DMS53 treated with DMSO at 0.1 percent for 48 hours (cell line): ENCODE measurements at regions not wholly inside any gene's neighbourhood (a gene's known extent, or its start where the extent isn't known, plus 50 kb on each side); places are given as distances from the start of the nearest gene placed in this dataset.
"Not testable (repeated sequence)": the region's sequence is repeated elsewhere in the genome, so short reads cannot be mapped to it uniquely, and the experiment has no call there.

Experiments used
- DNase-seq: peaks from one replicate; lab custom pipeline; 2025; ENCODE audit not compliant: unreplicated experiment; lab: John Stamatoyannopoulos, UW

DNA sequence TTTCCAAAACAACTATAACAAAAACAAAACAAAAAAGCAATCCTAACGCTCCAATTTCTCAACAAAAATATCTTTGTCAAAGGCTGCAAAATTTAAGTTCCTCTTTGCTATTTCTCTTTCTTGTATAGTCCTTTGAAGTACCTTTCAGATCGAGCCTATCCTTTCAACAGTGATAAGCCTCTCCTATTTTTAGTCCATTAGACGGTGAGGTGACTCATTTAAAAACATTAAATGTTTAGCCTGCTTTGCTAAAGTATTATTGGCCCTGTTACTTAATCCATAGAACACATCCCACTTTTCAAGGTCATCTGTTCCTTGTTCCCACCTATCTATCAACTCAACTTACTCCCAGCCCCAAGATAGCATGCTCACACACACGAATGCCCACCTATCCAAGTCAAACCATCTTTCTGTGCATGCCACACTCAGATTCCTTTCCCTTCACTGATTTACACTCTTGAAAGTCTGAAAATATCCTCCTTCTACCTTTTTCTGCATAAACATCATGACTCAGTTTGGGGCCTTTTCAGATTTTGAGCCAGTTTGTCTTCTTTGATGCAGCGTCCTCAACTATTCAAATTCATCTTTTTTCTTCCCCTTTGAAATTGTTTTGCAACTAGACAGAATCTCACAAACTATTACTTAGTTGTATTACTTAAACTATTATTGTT is 224.9 kb upstream of the TMEM229A start:
- DNase-seq = no peak

DNA sequence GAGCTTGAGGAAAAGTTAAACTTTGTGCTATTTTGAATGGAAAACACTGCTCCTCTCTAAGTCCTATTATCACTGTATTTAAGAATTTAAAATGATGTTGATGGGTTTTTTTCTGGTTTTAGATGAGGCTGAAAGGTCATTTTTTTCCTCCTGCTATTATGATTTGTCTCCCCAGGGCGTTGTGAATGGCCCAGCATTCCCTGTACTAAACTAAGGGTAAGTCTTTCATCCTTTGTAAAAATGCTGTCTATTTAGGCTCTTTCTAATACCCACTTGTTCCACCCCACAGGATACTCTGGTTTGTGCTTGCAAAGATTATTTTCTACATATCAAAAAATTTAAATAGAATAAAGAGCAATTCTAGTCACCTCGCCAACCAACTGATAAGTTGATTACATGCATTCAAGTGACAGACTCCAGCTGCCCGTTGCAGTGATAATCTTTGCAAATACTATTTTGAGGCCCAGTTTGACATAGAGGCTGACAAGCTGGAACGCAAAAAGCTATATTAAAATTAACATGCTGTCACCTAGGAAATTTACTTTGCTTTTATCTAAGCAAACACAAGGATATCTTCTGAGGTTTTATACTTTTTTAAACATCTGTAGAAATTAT is 222.3 kb upstream of the TMEM229A start:
- no peak for DNase-seq

DNA sequence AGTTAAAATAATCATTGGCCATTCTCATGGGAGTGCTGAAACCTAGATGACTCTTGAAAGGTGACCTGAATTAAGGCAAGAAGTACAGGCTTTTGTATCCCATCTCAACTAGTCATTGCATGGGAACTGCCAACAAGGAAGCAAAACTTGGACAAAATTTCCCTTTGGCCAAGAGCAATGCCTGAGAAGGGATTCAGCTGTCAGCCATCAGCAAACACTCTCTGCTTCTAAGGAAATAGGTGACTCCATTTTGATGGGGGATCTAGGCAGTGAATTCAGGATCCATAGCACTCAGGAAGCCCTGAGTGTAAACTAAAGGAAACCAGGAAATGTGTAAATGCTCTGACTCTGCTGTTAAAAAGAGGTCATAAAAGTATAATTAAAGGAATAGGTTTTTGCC is 221.5 kb upstream of the TMEM229A start:
- DNase-seq = no peak

DNA sequence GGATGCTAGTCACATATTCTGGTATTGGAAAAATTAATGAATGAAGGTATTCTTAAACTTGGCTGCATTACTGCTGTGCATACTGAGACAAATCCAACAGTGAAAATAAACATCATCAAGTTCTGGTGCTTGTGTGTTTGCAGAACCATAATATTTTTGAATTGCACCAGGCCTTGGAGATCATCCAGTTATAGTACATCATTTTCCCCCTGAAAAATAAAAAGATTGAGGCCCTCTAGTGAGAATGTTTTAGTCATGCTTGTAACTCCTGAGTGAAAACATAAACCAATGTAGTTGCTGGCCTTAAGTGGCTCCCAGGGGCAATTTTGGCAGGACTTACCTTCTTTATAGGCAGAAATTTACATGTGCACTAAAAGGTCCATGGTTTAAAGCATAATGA is 218.8 kb upstream of the TMEM229A start:
- DNase-seq = no peak

DNA sequence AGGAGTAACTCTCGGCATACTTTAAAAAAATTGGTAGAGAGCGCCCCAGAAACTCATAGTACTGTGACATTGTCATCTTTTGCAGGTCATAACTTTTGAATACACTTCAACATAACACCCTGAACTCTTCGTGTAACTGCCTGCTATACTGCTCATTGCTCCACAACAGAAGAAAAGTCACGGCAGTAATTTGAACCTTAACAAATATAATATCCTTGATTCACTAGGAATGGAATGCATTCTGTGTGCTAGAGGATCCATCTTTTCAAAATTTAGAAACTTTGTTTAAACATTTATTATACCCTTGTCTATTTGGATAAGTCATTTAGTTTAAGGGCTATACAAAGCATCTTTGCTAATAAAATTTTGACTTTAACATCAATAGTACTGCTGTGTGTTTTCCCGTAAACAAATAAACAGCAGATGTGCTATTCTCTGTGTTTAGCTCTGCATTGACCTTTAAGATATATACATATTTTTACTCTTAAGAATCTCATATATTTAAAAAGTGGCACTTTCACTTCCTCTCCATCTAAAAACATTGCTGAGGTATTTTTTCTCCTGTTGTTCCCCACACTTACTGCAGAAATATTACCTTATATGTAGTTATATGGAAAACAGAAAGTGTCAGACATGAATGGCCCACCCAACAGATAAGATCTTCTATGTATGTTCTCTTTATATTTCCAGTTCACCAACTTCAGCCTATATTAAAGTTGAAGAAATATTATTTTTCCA is 217.6 kb upstream of the TMEM229A start:
- DNase-seq = no peak

DNA sequence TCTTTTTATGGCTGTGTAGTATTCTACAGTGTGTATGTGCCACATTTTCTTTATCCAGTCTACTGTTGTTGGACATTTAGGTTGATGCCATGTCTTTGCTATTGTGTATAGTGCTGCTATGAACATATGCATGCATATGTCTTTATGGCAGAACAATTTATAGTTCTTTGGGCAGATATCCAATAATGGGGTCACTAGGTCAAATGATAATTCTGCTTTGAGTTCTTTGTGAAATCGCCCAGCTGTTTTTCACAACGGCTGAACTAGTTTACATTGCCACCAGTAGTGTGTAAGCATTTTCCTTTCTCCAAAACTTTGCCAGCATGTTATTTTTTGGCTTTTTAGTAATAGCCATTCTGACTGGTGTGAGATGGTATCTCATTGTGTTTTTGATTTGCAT is 214.8 kb upstream of the TMEM229A start:
- no peak for DNase-seq

DNA sequence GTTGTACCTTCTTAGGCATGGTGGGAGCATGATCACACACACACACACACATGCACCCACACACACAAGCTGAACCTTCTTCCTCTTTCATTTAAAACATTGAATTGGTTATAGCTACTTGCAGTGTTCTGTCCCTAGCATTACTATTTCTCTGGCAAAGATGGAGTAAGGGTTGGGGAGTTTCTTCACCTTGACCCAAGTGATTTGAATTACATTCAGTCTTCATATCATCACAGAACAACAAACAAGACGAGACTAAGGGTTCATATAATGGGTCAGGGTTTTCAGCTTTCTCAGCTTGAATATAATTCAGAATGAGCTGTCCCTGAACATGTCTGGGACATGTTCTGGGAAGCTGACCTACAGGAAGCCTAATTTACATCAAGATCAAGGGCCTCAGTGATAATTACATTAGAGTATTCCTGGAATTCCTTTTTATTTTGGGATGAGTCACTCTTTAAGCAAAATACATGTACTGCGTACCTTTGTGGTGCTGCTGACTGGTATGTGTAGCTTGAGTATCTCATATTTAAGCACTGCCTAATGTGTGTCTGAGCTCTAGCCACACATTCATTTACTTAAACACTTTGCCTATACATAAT is 213.5 kb upstream of the TMEM229A start:
- DNase-seq = no peak

DNA sequence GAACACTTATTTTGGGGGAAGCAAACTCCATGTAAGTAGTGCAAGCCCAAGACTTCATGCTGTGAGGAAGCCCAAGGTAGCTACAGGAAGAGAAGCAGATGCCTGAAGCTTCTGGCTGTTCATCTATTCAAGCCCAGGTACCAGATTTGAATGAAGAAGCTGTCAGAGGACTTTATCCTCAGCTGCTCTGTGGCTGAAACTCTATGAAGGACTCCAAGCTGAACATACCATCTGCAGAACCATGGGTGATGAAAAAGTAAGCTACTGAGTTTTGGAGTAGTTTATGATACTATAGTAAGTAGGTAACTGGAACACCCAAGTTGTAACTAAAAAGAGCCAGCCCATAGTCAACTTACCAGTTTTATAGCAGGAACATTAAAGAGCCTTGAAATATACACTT is 211.6 kb upstream of the TMEM229A start:
- DNase-seq = not testable (repeated sequence)

DNA sequence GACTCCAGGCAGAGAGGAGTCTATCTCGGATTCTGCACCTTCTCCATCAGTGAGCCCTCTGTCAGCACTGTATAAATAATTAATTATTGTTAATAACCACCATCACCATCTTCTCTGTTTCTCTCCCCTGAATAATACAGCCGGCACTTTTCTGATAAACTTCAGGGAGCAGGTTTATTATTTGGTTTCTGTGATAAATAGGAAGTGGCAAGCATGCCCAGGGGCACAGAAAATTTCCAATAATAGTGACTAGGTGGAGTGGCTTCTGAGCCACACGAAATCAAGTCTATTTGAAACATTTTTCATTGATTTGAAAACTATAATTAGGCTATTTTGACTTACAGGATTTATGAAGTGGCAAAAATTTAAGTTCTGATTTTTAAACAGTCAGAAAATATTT is 186.8 kb upstream of the TMEM229A start:
- no peak for DNase-seq

DNA sequence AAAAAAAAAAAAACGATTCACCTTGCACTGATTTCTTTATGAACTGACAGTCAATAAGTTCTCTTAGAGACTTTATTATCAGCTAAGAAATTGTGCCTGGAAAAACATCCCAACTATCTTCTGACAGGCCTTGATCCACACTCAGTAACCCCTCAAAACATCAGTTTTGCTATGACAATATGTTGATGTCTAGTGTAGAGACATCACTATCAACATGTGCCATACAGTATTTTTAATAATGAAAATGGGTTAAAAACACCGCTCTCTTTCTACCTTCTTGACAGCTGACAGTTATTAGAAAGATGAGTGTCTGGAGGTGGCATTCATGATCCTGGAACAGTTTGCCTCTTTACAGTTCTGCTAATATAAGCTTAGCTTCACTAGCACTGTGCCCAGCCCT is 175.8 kb upstream of the TMEM229A start:
- DNase-seq = no peak

DNA sequence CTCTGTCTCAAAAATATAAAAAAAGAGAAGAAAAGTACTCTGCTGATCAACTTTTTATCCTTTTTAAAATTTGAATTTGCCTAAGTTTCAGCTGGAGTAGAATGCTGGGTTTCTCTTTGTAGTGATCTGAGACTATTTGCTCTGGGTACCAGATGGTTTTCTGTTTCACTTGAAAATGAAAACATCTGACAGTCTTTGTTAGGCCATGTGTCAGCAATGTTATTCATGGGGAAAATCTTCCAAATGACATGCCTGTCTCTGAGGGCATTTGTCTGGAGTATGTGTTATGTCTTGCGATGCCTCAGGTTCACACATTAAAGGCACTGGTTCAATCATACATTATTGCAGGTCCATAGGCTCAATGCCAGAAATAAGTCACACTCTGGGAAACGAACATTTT is 175.3 kb upstream of the TMEM229A start:
- no peak for DNase-seq

DNA sequence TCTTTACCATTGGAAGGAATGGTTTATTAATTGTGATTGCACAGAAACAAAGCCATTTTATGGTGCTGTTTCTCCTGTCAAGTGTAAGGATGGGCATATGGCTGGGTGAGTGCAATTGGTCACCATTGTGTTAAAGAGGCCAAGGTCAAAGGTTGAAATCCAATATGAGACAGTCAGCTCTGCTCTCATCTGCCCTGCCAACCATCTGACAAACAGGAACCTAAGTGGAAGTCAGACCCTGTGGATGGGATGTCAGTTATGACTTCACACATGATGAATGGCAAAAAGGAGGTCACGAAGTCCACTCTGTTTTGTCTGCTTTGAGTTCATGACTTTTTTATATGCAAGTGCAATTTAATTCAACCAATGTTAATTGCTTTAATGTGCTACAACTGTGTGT is 172.7 kb upstream of the TMEM229A start:
- peak; percentile 14 for DNase-seq

DNA sequence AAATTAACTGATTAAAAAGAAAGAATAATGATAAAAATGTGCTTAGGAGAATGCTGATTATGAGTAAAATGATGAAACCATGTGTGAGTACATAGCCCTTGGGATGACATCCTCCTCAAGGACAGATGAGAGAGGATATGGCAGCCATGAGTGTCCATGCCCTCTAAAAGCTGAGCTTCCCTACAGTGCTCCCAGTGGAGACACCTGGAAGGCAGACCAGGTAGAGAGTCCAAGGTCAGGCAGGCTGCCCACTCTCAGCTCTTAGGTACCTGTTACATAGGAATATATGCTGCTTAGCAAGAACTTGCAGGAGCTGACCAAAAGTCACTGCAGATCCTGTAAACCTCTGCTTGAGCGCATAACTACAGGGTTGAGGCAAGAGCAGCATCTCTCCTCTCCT is 169.7 kb upstream of the TMEM229A start:
- no peak for DNase-seq

DNA sequence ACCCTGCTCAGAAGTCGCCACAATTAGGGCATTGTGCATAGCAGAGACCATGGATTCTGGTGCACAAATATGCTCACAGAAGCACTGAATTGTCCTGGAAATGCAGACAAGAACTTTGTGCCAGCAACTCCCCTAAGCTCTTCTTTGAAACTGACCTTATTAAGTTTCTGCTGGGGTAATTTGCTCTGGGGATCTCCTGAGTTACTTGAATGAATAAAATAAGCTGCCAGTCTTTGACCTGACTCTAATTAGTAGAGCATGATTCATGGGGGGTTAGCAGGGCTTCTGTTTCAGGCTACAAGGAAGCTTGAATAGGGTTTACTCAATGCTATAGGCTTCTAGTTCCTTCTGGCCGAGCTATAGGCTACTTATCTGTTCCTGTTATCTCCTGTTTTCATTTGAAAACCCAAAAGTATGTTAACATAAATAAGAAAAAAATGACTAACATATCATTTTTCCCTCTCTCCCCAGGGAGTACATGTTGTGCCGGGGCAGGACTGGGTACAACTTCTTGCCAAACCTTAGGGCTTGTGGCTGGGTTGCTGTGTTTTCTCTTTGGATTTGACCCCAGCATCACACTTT is 169.0 kb upstream of the TMEM229A start:
- DNase-seq = no peak

DNA sequence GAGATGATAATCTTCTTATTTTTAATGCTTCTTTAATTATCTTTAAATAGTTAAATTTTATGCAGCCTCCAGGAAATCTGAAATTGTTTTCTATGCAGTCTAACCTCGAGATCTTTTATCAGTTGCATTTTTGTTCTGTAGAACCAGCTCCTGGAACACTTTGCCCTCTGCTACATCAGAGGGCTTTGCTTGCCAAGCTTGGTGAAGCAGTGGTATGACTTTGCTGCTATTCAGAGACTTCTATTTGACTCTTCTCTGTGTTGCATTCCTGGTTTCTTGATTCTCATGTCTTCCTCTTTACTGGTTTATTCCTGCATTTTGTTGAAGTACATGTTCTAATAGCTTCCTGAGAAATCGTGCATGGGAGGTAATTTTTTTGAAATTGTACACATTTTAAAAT is 163.7 kb upstream of the TMEM229A start:
- no peak for DNase-seq

DNA sequence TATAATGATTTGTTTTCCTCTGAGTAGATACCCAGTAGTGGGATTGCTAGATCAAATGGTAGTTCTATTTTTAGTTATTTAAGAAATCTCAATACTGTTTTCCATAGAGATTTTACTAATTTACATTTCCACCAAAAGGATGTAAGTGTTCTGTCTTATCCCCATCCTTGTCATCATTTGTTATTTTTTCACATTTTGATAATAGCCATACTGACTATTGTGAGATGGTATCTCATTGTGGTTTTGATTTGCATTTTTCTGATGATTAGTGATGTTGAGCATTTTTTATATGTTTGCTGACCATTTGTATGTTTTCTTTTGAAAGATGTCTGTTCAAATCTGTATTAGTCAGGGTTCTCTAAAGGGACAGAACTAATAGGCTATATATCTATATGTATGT is 160.0 kb upstream of the TMEM229A start:
- DNase-seq = no peak

DNA sequence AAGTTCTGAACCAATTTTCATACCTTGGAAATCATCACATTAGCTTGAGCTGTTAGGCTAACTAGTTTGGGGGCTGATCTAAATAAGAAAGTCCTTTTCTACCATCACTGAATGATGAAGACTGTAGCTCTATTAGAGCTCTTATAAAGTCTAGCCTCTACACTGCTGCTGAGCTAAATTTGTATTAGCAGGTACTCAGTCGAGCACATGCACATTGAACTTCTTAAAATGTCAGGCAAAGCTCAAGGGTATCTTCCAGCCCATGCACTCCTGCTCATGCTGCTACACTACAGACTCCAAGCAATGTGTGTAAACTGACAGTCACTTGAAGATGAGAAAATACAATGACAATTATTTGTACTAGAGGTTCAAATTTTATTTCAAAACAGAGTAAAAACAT is 158.8 kb upstream of the TMEM229A start:
- DNase-seq = no peak

DNA sequence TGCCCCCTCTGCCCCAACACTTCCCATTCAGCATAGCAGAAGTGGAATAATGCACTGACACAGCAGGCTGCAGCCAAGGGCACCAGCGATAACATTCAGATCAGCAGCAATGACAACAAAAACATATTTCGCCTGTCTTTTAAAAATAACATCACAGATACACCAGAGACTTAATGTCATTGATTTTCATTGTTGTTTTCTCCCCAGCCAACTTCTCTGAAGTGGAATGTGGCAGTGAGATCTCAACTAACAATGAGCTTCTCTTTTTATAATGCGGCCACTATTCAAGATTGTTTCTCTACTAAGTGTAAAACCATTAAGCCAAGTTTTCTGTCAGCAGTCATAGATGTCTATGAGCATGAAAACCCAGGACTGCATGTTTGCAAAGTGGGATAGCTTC is 158.2 kb upstream of the TMEM229A start:
- DNase-seq = no peak

DNA sequence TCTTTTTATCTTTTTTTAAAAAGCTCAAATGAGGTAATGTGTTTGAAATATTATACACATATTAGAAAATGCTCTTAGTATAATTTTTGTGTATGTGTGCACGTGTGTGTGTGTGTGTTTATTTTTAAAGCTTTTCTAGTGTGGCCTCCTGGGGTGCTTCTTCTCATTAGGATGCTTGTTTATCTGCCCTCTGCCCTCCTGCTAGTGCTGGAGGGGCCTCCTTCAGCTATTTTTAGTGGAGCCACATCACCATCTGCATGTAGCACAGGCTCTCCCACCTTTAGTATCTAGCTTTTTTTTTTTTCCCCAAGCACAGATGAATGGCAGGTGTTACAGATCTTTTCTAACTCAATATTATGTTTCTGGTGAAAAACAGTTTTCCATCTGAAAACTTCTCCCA is 155.7 kb upstream of the TMEM229A start:
- no peak for DNase-seq

DNA sequence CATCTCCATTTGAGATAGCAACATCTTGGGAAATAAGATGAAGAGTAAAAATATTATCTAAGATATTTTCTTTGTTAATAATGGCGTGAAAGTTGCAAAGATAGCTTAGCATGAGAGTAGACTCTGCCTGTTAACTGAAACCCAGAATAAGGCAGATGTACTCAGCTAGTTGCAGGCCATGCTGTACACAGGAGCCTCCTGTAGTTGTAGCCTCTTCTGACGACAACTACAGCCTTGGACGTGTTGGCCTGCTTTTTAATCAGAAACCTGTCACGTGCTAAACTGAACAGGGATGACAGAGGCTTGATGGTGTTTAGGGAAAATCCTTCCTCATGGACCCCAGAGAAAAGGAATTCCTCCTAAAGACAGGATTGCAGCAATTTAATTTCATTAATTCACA is 155.1 kb upstream of the TMEM229A start:
- no peak for DNase-seq

DNA sequence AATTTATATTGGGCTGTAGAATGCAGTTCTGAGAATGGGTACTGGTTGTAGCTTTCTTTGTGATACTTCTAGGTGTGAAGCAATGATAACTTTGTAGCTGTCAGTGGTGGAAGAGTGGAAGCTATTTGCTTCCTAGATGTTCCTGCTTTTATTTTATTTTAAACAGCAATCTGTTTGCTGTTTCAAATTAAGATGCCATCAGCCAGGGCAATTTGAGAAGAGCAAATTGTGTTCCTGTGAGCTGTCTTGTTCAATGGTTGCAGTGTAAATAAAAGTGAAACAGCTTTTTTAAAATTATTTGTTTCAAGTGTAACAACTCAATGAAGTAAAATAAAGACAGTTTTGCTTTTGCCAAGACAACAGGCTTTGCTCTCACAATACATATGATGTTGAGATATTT is 150.8 kb upstream of the TMEM229A start:
- no peak for DNase-seq

DNA sequence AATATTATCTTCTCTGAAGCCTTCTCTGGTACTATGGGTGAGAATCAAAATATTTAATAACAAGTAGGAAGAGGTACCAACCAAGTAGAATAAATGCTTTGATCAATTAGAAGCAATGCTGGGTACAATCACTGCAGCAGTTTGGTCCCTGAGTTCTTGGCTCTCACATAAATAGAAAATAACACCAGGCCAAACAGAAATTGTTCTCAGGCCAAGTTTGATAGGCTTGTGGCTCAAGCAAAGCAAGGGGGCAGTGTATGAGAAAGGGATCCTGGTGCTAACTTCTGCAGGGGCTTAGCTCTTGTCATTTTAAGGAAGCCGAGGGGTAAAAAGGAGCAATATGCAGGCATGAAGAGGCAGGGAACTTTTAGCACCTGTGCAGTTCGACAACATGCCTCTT is 146.8 kb upstream of the TMEM229A start:
- no peak for DNase-seq
